IMR-90 (cell line): ENCODE measurements at regions not wholly inside any gene's neighbourhood (a gene's known extent, or its start where the extent isn't known, plus 50 kb on each side); places are given as distances from the start of the nearest gene placed in this dataset.

Experiments used
- ATAC-seq: fragments of 200-7000 bp; cut with Tn5 transposase; 2 replicates; pipeline ENCODE4 v1.9.1; 2020; ENCODE audit warnings: low read depth, mild to moderate bottlenecking, moderate library complexity
- BruUV-seq: library from RNA; stranded (reverse); fragments of 400-500 nt; replicated peaks from 2 replicates; lab custom pipeline; 2021; lab: Mats Ljungman, UMichigan
- CTCF ChIA-PET: fragments of 300-600 bp; formaldehyde crosslinking; extraction: SDS; loops from one replicate; lab custom pipeline; 2021; ENCODE audit warnings: antibody characterized with exemption; lab: Yijun Ruan, JAX
- POLR2A ChIA-PET: fragments of 300-600 bp; sonication (Branson Sonifier 250); formaldehyde crosslinking; loops from one replicate; lab custom pipeline; 2022; ENCODE audit warnings: antibody characterized with exemption; ENCODE audit not compliant: unreplicated experiment; lab: Charles Lee
- DNase-seq: peaks from one replicate; pipeline ENCODE4 v3.0.0; 2013
- H2AFZ ChIP-seq: replicated peaks from 2 replicates; pipeline ENCODE3; 2013; ENCODE audit warnings: low read length, mild to moderate bottlenecking; ENCODE audit not compliant: poor library complexity
- H2AK5ac ChIP-seq: 2 replicates; pipeline ENCODE4 v1.6.1; 2013; ENCODE audit warnings: low read depth, low read length, inconsistent platforms
- H2AK9ac ChIP-seq: replicated peaks from 2 replicates; pipeline ENCODE3; 2013; ENCODE audit warnings: mild to moderate bottlenecking, low read depth, low read length, moderate library complexity; ENCODE audit not compliant: poor library complexity
- H2BK120ac ChIP-seq: 2 replicates; pipeline ENCODE4 v1.6.1; 2013; ENCODE audit warnings: low read depth, low read length, inconsistent platforms
- H2BK15ac ChIP-seq: 3 replicates; pipeline ENCODE4 v1.6.1; 2013; ENCODE audit warnings: low read depth, low read length, inconsistent platforms
- H2BK20ac ChIP-seq: 2 replicates; pipeline ENCODE4 v1.6.1; 2013; ENCODE audit warnings: low read depth, mild to moderate bottlenecking, inconsistent platforms, low read length, moderate library complexity
- H2BK5ac ChIP-seq: 2 replicates; pipeline ENCODE4 v1.6.1; 2013; ENCODE audit warnings: mild to moderate bottlenecking, low read depth, low read length, inconsistent platforms; ENCODE audit not compliant: poor library complexity, severe bottlenecking
- H3K14ac ChIP-seq: replicated peaks from 2 replicates; pipeline ENCODE4 v1.6.1; 2013; ENCODE audit warnings: low read depth, low read length, inconsistent platforms
- H3K18ac ChIP-seq: 2 replicates; pipeline ENCODE4 v1.6.1; 2013; ENCODE audit warnings: low read depth, low read length, control low read depth
- H3K23ac ChIP-seq: 2 replicates; pipeline ENCODE4 v1.6.1; 2013; ENCODE audit warnings: low read depth, low read length, inconsistent platforms
- H3K27ac ChIP-seq: 2 replicates; pipeline ENCODE4 v1.5.1; 2013; ENCODE audit warnings: mild to moderate bottlenecking, control low read depth, low read length; ENCODE audit not compliant: insufficient read depth
- H3K27me3 ChIP-seq: 2 replicates; pipeline ENCODE4 v1.6.1; 2013; ENCODE audit warnings: low read length; ENCODE audit not compliant: control insufficient read depth, insufficient read depth
- H3K36me3 ChIP-seq: 2 replicates; pipeline ENCODE4 v1.6.1; 2013; ENCODE audit warnings: low read length, mixed read lengths; ENCODE audit not compliant: control insufficient read depth, insufficient read depth
- H3K4ac ChIP-seq: 2 replicates; pipeline ENCODE4 v1.6.1; 2013; ENCODE audit warnings: low read depth, low read length, inconsistent platforms
- H3K4me1 ChIP-seq: 2 replicates; pipeline ENCODE4 v1.6.1; 2013; ENCODE audit warnings: low read length, mixed read lengths; ENCODE audit not compliant: control insufficient read depth, insufficient read depth
- H3K4me2 ChIP-seq: 2 replicates; pipeline ENCODE4 v1.6.1; 2013; ENCODE audit warnings: low read depth, mild to moderate bottlenecking, control low read depth, low read length, moderate library complexity
- H3K4me3 ChIP-seq: 2 replicates; pipeline ENCODE4 v1.5.1; 2013; ENCODE audit warnings: low read depth, mild to moderate bottlenecking, control low read depth, low read length, moderate library complexity; ENCODE audit not compliant: insufficient read depth
- H3K56ac ChIP-seq: 2 replicates; pipeline ENCODE4 v1.6.1; 2013; ENCODE audit warnings: low read length, inconsistent platforms; ENCODE audit not compliant: insufficient read depth; ENCODE audit errors: extremely low read depth
- H3K79me1 ChIP-seq, 2 experiments: 2 replicates each; pipeline ENCODE4 v1.6.1; 2013; ENCODE audit warnings: low read length in 2 of 2, inconsistent platforms in 1 of 2, low read depth in 1 of 2
- H3K9ac ChIP-seq: 2 replicates; pipeline ENCODE4 v1.6.1; 2013; ENCODE audit warnings: low read depth, low read length, control low read depth
- H3K9me1 ChIP-seq: 2 replicates; pipeline ENCODE4 v1.6.1; 2013; ENCODE audit warnings: low read length, inconsistent platforms; ENCODE audit not compliant: insufficient read depth
- H3K9me3 ChIP-seq: 2 replicates; pipeline ENCODE4 v1.6.1; 2013; ENCODE audit warnings: low read length; ENCODE audit not compliant: control insufficient read depth, insufficient read depth
- H4K20me1 ChIP-seq: 2 replicates; pipeline ENCODE4 v1.6.1; 2013; ENCODE audit warnings: low read length, inconsistent platforms; ENCODE audit not compliant: insufficient read depth
- H4K5ac ChIP-seq: 2 replicates; pipeline ENCODE4 v1.6.1; 2013; ENCODE audit warnings: mild to moderate bottlenecking, low read depth, low read length, control low read depth
- H4K8ac ChIP-seq, 2 experiments: 2 replicates each; pipeline ENCODE4 v1.6.1; 2013; ENCODE audit warnings: low read depth in 2 of 2, low read length in 2 of 2, control low read depth in 1 of 2, inconsistent platforms in 1 of 2
- H4K91ac ChIP-seq: 2 replicates; pipeline ENCODE4 v1.6.1; 2013; ENCODE audit warnings: low read depth, low read length, inconsistent platforms; ENCODE audit not compliant: insufficient read depth
- BHLHE40 ChIP-seq: fragments of 150-350 bp; IDR thresholded peaks from 2 replicates; pipeline ENCODE4 v1.6.1; 2016; ENCODE audit warnings: mild to moderate bottlenecking, low read depth, low read length
- POLR2A ChIP-seq: IDR thresholded peaks from 2 replicates; pipeline ENCODE4 v1.6.1; 2012; ENCODE audit warnings: mild to moderate bottlenecking, low read depth, low read length
- USF2 ChIP-seq: fragments of 150-350 bp; IDR thresholded peaks from 2 replicates; pipeline ENCODE4 v1.6.1; 2017; ENCODE audit warnings: mild to moderate bottlenecking, antibody characterized with exemption, low read length, low read depth
- WGBS, 2 experiments: methylation state at CpG; one replicate each; pipeline versions ENCODE4 v1.1.5 to v1.1.7; 2013; ENCODE audit warnings: missing lambda C conversion rate in 2 of 2; ENCODE audit not compliant: insufficient read length in 1 of 2; ENCODE audit errors: extremely low coverage in 2 of 2; 5-methylcytosine and 5-hydroxymethylcytosine counted together
- dilution Hi-C: fragments of 300-500 bp; cut with HindIII; formaldehyde crosslinking; loops from one replicate; pipeline ENCODE4 v1.14.3; 2018; ENCODE audit warnings: low sequenced_read_pairs; ENCODE audit not compliant: unreplicated experiment
- in situ Hi-C: fragments of 300-500 bp; cut with MboI; formaldehyde crosslinking; loops from 3 replicates; pipeline ENCODE4 v1.14.3; 2019; ENCODE audit warnings: low sequenced_read_pairs, inconsistent platforms, mixed read lengths
- intact Hi-C: fragments of 100-400 bp; cut with micrococcal nuclease; formaldehyde crosslinking; loops from 2 replicates; pipeline ENCODE4 v1.10.0; 2022

- TF ChIP-seq POLR2A, result no peak
- TF ChIP-seq USF2, result no peak
- TF ChIP-seq BHLHE40, result no peak
- Histone ChIP-seq H2AK9ac (no peak overlapping the region), H3K27ac (no peak overlapping the region), H3K9me1 (0 out of 2 replicates have a peak, but pooled peaks cover 4% of the 10 kb centered on the region), H3K18ac (no peak overlapping the region), H2BK120ac (no peak overlapping the region), H3K9me3 (no peaks in the 10 kb centered on the region), H2BK15ac (no peak overlapping the region), H2BK20ac (no peak overlapping the region), H4K8ac (no peak overlapping the region), H4K20me1 (no peaks in the 10 kb centered on the region), H3K56ac (no peak overlapping the region), H3K23ac (no peak overlapping the region), H3K14ac (no peak overlapping the region), H4K5ac (no peak overlapping the region), H2AK5ac (no peak overlapping the region), H3K36me3 (no peaks in the 10 kb centered on the region), H3K4me2 (no peak overlapping the region), H3K9ac (no peak overlapping the region), H2AFZ (no peak overlapping the region), H2BK5ac (no peak overlapping the region), H3K4me1 (no peaks in the 10 kb centered on the region), H3K4ac (no peak overlapping the region), H4K91ac (no peak overlapping the region), H3K27me3 (peaks cover 23% of the 10 kb centered on the region), H3K4me3 (no peak overlapping the region), H3K79me1 (no peaks in the 10 kb centered on the region)
- no peak for ATAC-seq
- dilution Hi-C loops, result no loop called here
- in situ Hi-C loops, result no loop called here
- CTCF ChIA-PET, result interaction anchor here (0.6 kb wide), 1 partner anchor 14 kb away, joined by 3 read pairs; no protein-coding TSS in a partner anchor
- POLR2A ChIA-PET, result no interaction called here
- intact Hi-C loops, result no loop called here
- WGBS, 2 experiments, result no CpG with 5 or more reads among the region's 6 CpGs
- BruUV-seq, result no TSS peak
- no peak for DNase-seq
Observed at GRCh38 chr12:113666223-113666622, 194.6 kb upstream of the LHX5 start.
